ENCODE measurements at regions not wholly inside any gene's neighbourhood (a gene's known extent, or its start where the extent isn't known, plus 50 kb on each side); places are given as distances from the start of the nearest gene placed in this dataset.

DNA sequence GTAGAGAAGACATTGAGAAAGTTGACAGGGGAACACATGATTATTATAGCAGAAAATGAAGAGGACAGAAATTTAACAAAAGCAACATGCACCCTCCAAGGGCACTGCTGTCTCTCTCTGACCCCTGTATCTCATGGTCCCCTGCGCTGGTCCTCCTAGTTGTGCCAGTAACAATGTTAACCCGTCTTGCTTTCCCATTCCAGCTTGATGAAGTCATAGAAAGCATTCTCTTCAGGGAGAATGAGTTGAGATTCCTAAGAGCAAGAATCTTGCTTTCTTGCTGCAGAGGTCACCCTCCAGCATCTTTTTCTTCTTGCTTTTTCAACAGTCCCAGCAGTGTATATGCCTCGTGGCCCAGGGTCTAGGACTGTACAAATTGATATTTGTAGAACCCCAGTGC is 279.6 kb upstream of the ADAMTSL1 start (continued):
- TF ChIP-seq, protein P1, sequence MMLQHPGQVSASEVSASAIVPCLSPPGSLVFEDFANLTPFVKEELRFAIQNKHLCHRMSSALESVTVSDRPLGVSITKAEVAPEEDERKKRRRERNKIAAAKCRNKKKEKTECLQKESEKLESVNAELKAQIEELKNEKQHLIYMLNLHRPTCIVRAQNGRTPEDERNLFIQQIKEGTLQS (IDR thresholded peaks at IDR 0.05; ENCODE audit: borderline replicate concordance, extremely low read depth, low read depth, low read length) = no peak
- no peak for TF ChIP-seq SIX5 (IDR thresholded peaks at IDR 0.05; ENCODE audit: low read depth, low read length, severe bottlenecking)
- TF ChIP-seq SMC3 (IDR thresholded peaks at IDR 0.05; ENCODE audit: borderline replicate concordance, low read length) = no peak
- TF ChIP-seq MEF2A (IDR thresholded peaks at IDR 0.05; ENCODE audit: insufficient read depth, low read depth, low read length) = no peak
- no peak for TF ChIP-seq BMI1 (IDR thresholded peaks at IDR 0.05; ENCODE audit: borderline replicate concordance)
- no peak for TF ChIP-seq POLR2AphosphoS2 (IDR thresholded peaks at IDR 0.05; ENCODE audit: low read depth, low read length)
- no peak for TF ChIP-seq MTA2 (IDR thresholded peaks at IDR 0.05; ENCODE audit: low read depth)
- TF ChIP-seq POLR2A (IDR thresholded peaks at IDR 0.05; ENCODE audit: low read depth, low read length) = no peak

DNA sequence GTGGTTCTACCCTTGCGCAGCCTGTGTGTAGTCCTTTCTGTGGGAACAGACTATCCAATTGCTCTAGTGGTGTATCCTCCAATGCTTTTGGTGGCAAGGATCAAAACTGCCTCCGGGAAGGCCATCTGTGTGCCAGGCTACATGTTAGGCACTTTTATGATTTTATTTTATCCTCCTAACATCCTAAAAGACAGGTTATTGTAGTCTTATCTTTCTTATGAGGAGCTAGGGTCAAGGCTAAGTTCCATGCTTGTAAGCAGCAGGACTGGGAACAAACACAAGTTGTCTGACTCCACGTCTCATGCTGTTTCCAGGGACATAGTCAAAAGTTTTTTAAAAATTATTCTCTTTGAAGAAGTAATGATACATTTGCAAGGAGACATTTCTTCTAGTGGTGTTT is 278.7 kb upstream of the ADAMTSL1 start:
- H3K9ac ChIP-seq (ENCODE audit: control insufficient read depth, insufficient read depth, low read length) = no peak overlapping the region
- DNase-seq (ENCODE audit: low read depth, low spot score) (no peak), FAIRE-seq (no peak), ATAC-seq (no peak)
- H3K79me2 ChIP-seq (ENCODE audit: control insufficient read depth, insufficient read depth, low read length) = no peaks in the 10 kb centered on the region
- intact Hi-C loops (cut with micrococcal nuclease; ENCODE audit: unreplicated experiment) = no loop called here
- in situ Hi-C loops (cut with MboI) = no loop called here
- H3K4me1 ChIP-seq (ENCODE audit: control insufficient read depth, insufficient read depth, low read length) = no peaks in the 10 kb centered on the region
- TF ChIP-seq CHD1 (IDR thresholded peaks at IDR 0.05; ENCODE audit: low read depth, low read length) = no peak
- TF ChIP-seq NR2F1 (conservative IDR thresholded peaks at IDR 0.05) = no peak
- TF ChIP-seq, protein P2, sequence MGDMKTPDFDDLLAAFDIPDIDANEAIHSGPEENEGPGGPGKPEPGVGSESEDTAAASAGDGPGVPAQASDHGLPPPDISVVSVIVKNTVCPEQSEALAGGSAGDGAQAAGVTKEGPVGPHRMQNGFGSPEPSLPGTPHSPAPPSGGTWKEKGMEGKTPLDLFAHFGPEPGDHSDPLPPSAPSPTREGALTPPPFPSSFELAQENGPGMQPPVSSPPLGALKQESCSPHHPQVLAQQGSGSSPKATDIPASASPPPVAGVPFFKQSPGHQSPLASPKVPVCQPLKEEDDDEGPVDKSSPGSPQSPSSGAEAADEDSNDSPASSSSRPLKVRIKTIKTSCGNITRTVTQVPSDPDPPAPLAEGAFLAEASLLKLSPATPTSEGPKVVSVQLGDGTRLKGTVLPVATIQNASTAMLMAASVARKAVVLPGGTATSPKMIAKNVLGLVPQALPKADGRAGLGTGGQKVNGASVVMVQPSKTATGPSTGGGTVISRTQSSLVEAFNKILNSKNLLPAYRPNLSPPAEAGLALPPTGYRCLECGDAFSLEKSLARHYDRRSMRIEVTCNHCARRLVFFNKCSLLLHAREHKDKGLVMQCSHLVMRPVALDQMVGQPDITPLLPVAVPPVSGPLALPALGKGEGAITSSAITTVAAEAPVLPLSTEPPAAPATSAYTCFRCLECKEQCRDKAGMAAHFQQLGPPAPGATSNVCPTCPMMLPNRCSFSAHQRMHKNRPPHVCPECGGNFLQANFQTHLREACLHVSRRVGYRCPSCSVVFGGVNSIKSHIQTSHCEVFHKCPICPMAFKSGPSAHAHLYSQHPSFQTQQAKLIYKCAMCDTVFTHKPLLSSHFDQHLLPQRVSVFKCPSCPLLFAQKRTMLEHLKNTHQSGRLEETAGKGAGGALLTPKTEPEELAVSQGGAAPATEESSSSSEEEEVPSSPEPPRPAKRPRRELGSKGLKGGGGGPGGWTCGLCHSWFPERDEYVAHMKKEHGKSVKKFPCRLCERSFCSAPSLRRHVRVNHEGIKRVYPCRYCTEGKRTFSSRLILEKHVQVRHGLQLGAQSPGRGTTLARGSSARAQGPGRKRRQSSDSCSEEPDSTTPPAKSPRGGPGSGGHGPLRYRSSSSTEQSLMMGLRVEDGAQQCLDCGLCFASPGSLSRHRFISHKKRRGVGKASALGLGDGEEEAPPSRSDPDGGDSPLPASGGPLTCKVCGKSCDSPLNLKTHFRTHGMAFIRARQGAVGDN (IDR thresholded peaks at IDR 0.05) = no peak
- TF ChIP-seq SMAD1 (IDR thresholded peaks at IDR 0.05; ENCODE audit: low read depth, partially characterized antibody) = no peak
- no peak for TF ChIP-seq YBX1 (IDR thresholded peaks at IDR 0.05)
- no peak for TF ChIP-seq EGR1 (IDR thresholded peaks at IDR 0.05; ENCODE audit: borderline replicate concordance in 1 of 2, low read depth in 2 of 2, low read length in 2 of 2)
- no peak for TF ChIP-seq KAT2A (conservative IDR thresholded peaks at IDR 0.05; ENCODE audit: control insufficient read depth, low read depth, low read length)
- TF ChIP-seq, protein P3, sequence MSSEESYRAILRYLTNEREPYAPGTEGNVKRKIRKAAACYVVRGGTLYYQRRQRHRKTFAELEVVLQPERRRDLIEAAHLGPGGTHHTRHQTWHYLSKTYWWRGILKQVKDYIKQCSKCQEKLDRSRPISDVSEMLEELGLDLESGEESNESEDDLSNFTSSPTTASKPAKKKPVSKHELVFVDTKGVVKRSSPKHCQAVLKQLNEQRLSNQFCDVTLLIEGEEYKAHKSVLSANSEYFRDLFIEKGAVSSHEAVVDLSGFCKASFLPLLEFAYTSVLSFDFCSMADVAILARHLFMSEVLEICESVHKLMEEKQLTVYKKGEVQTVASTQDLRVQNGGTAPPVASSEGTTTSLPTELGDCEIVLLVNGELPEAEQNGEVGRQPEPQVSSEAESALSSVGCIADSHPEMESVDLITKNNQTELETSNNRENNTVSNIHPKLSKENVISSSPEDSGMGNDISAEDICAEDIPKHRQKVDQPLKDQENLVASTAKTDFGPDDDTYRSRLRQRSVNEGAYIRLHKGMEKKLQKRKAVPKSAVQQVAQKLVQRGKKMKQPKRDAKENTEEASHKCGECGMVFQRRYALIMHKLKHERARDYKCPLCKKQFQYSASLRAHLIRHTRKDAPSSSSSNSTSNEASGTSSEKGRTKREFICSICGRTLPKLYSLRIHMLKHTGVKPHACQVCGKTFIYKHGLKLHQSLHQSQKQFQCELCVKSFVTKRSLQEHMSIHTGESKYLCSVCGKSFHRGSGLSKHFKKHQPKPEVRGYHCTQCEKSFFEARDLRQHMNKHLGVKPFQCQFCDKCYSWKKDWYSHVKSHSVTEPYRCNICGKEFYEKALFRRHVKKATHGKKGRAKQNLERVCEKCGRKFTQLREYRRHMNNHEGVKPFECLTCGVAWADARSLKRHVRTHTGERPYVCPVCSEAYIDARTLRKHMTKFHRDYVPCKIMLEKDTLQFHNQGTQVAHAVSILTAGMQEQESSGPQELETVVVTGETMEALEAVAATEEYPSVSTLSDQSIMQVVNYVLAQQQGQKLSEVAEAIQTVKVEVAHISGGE (CRISPR knock-in tag; IDR thresholded peaks at IDR 0.05) = no peak
- no peak overlapping the region for H3K4me2 ChIP-seq (ENCODE audit: control insufficient read depth, insufficient read depth)
- POLR2A ChIA-PET = no interaction called here
- H3K36me3 ChIP-seq (ENCODE audit: control insufficient read depth in 2 of 2, insufficient read depth in 2 of 2, low read length in 1 of 2) = no peaks in the 10 kb centered on the region
- H3K27ac ChIP-seq (ENCODE audit: control insufficient read depth, insufficient read depth) = no peak overlapping the region
- 23% methylated on average over 3 of the region's 3 CpGs for WGBS (ENCODE audit: insufficient coverage, insufficient replicate concordance, low lambda C conversion rate, missing lambda C conversion rate)
- no peaks in the 10 kb centered on the region for H4K20me1 ChIP-seq (ENCODE audit: control insufficient read depth, insufficient read depth)
- BruUV-seq (replicated peaks) = no TSS peak
- SMC1A ChIA-PET (ENCODE audit: uncharacterized antibody, unreplicated experiment) = interaction anchor here (2.3 kb wide), 1 partner anchor 11 kb away, joined by 7 read pairs; no protein-coding TSS in a partner anchor
- no peaks in the 10 kb centered on the region for H3K9me3 ChIP-seq (replicated peaks; ENCODE audit: control insufficient read depth, insufficient read depth, low read length)
- H2AFZ ChIP-seq (ENCODE audit: control insufficient read depth, low read depth, low read length) = no peak overlapping the region
- CTCF ChIA-PET = interaction anchor here (0.6 kb wide), 1 partner anchor 18 kb away, joined by 4 read pairs; no protein-coding TSS in a partner anchor
- RAD21 ChIA-PET (ENCODE audit: unreplicated experiment) = no interaction called here
- no peaks in the 10 kb centered on the region for H3K27me3 ChIP-seq (replicated peaks in 1 of 2; ENCODE audit: control insufficient read depth in 2 of 2, insufficient read depth in 2 of 2, low read length in 1 of 2)
- no peak overlapping the region for H3K4me3 ChIP-seq
